ENCODE measurements at regions not wholly inside any gene's neighbourhood (a gene's known extent, or its start where the extent isn't known, plus 50 kb on each side); places are given as distances from the start of the nearest gene placed in this dataset.

DNA sequence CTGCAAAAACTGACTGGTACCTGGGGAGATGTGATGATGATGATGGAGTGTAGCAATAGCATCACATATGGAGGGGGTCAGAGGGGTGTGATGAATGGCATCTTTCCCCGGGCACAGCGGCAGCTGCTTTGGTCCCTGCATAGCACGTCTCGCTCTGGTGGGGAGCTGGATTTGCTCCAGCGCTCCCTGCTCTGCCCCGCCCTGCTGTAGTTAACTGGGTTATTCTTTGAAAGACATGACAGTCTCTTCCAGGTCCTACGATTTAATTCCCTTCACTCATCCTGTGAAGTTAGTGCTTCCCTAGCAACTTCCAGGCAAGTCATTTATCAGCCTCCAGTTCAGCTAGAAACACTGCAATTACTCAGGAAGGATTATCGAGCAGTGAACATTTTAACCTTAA, 463.1 kb downstream of the TSN start:
- no peaks in the 10 kb centered on the region for H3K27me3 ChIP-seq (ENCODE audit: insufficient read depth, low read length)
- no peak overlapping the region for H3K27ac ChIP-seq (ENCODE audit: low read depth, low read length)
- no peaks in the 10 kb centered on the region for H3K36me3 ChIP-seq (ENCODE audit: insufficient read depth, low read length)
- H3K79me2 ChIP-seq (ENCODE audit: insufficient read depth, low read length), result no peaks in the 10 kb centered on the region
- H3K4me3 ChIP-seq (ENCODE audit: insufficient read depth, low read depth, low read length), result no peak overlapping the region
- Mint-ChIP-seq H3K27ac (ENCODE audit: unreplicated experiment) (no peak overlapping the region), H3K27me3 (ENCODE audit: low read depth, unreplicated experiment) (peaks cover 26% of the 10 kb centered on the region), H3K4me3 (ENCODE audit: unreplicated experiment) (no peak overlapping the region), H3K4me1 (ENCODE audit: low read depth, unreplicated experiment) (no peaks in the 10 kb centered on the region), H3K9me3 (ENCODE audit: unreplicated experiment) (no peaks in the 10 kb centered on the region), H3K36me3 (ENCODE audit: low read depth, unreplicated experiment) (no peaks in the 10 kb centered on the region)
- H2AFZ ChIP-seq (ENCODE audit: low read depth, low read length), result no peak overlapping the region
- H3K4me1 ChIP-seq (ENCODE audit: insufficient read depth, low read length), result no peaks in the 10 kb centered on the region
- TF ChIP-seq EZH2 (IDR thresholded peaks at IDR 0.05; ENCODE audit: insufficient read depth, low read length), result no peak
- TF ChIP-seq, protein P1, sequence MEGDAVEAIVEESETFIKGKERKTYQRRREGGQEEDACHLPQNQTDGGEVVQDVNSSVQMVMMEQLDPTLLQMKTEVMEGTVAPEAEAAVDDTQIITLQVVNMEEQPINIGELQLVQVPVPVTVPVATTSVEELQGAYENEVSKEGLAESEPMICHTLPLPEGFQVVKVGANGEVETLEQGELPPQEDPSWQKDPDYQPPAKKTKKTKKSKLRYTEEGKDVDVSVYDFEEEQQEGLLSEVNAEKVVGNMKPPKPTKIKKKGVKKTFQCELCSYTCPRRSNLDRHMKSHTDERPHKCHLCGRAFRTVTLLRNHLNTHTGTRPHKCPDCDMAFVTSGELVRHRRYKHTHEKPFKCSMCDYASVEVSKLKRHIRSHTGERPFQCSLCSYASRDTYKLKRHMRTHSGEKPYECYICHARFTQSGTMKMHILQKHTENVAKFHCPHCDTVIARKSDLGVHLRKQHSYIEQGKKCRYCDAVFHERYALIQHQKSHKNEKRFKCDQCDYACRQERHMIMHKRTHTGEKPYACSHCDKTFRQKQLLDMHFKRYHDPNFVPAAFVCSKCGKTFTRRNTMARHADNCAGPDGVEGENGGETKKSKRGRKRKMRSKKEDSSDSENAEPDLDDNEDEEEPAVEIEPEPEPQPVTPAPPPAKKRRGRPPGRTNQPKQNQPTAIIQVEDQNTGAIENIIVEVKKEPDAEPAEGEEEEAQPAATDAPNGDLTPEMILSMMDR (IDR thresholded peaks at IDR 0.05; ENCODE audit: insufficient read depth, low read depth, low read length), result no peak
- no peak overlapping the region for H3K9ac ChIP-seq (ENCODE audit: low read length)
- no peak overlapping the region for H3K4me2 ChIP-seq (ENCODE audit: low read length)
- no peaks in the 10 kb centered on the region for H4K20me1 ChIP-seq (ENCODE audit: insufficient read depth, low read length)
- no peaks in the 10 kb centered on the region for H3K9me3 ChIP-seq (ENCODE audit: insufficient read depth, low read depth, low read length)
- DNase-seq (ENCODE audit: low read depth), result no peak
- no peak for FAIRE-seq

DNA sequence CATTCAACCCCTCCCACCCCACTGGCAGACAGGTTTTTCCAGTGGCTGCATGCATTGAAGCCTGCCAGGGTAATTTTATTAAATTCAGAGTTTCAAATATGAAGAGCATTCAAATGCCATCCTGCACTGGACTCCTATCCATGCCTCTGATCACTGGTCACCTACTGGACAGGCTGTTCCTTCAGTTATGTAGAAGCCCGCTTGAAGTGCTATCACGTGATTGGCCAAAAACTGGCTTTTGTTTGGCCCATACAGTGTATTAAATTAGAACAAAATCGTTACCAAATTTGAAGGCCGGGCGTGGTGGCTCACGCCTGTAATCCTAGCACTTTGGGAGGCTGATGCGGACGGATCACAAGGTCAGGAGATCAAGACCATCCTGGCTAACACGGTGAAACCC, 464.1 kb downstream of the TSN start:
- Histone ChIP-seq H3K27ac (ENCODE audit: low read depth, low read length) (no peak overlapping the region), H4K20me1 (ENCODE audit: insufficient read depth, low read length) (no peaks in the 10 kb centered on the region), H3K9ac (ENCODE audit: low read length) (no peak overlapping the region), H3K9me3 (ENCODE audit: insufficient read depth, low read depth, low read length) (no peaks in the 10 kb centered on the region), H3K27me3 (ENCODE audit: insufficient read depth, low read length) (no peaks in the 10 kb centered on the region), H3K4me3 (ENCODE audit: insufficient read depth, low read depth, low read length) (no peak overlapping the region), H3K79me2 (ENCODE audit: insufficient read depth, low read length) (no peaks in the 10 kb centered on the region), H3K4me1 (ENCODE audit: insufficient read depth, low read length) (no peaks in the 10 kb centered on the region), H3K4me2 (ENCODE audit: low read length) (no peak overlapping the region), H3K36me3 (ENCODE audit: insufficient read depth, low read length) (no peaks in the 10 kb centered on the region), H2AFZ (ENCODE audit: low read depth, low read length) (no peak overlapping the region)
- no peak overlapping the region for H3K4me3 Mint-ChIP-seq (ENCODE audit: unreplicated experiment)
- H3K4me1 Mint-ChIP-seq (ENCODE audit: low read depth, unreplicated experiment), result no peaks in the 10 kb centered on the region
- H3K9me3 Mint-ChIP-seq (ENCODE audit: unreplicated experiment), result no peaks in the 10 kb centered on the region
- no peak overlapping the region for H3K27ac Mint-ChIP-seq (ENCODE audit: unreplicated experiment)
- H3K36me3 Mint-ChIP-seq (ENCODE audit: low read depth, unreplicated experiment), result no peaks in the 10 kb centered on the region
- no peak for DNase-seq (ENCODE audit: low read depth)
- no peak for FAIRE-seq
- H3K27me3 Mint-ChIP-seq (ENCODE audit: low read depth, unreplicated experiment), result peaks cover 19% of the 10 kb centered on the region
- TF ChIP-seq, protein P1 (IDR thresholded peaks at IDR 0.05; ENCODE audit: insufficient read depth, low read depth, low read length), result no peak

GRCh38 chr2:122221665-122222064, 466.2 kb downstream of the TSN start:
- H3K4me2 ChIP-seq (ENCODE audit: low read length), result no peak overlapping the region
- H2AFZ ChIP-seq (ENCODE audit: low read depth, low read length), result no peak overlapping the region
- H3K27me3 ChIP-seq (ENCODE audit: insufficient read depth, low read length), result no peaks in the 10 kb centered on the region
- Mint-ChIP-seq H3K9me3 (ENCODE audit: unreplicated experiment) (no peaks in the 10 kb centered on the region), H3K36me3 (ENCODE audit: low read depth, unreplicated experiment) (no peaks in the 10 kb centered on the region), H3K27me3 (ENCODE audit: low read depth, unreplicated experiment) (peaks cover 18% of the 10 kb centered on the region), H3K4me1 (ENCODE audit: low read depth, unreplicated experiment) (no peaks in the 10 kb centered on the region), H3K4me3 (ENCODE audit: unreplicated experiment) (no peak overlapping the region), H3K27ac (ENCODE audit: unreplicated experiment) (no peak overlapping the region)
- no peaks in the 10 kb centered on the region for H4K20me1 ChIP-seq (ENCODE audit: insufficient read depth, low read length)
- H3K36me3 ChIP-seq (ENCODE audit: insufficient read depth, low read length), result no peaks in the 10 kb centered on the region
- FAIRE-seq (no peak), DNase-seq (ENCODE audit: low read depth) (no peak)
- no peak overlapping the region for H3K27ac ChIP-seq (ENCODE audit: low read depth, low read length)
- no peaks in the 10 kb centered on the region for H3K9me3 ChIP-seq (ENCODE audit: insufficient read depth, low read depth, low read length)
- no peak overlapping the region for H3K4me3 ChIP-seq (ENCODE audit: insufficient read depth, low read depth, low read length)
- no peaks in the 10 kb centered on the region for H3K4me1 ChIP-seq (ENCODE audit: insufficient read depth, low read length)
- no peak overlapping the region for H3K9ac ChIP-seq (ENCODE audit: low read length)
- H3K79me2 ChIP-seq (ENCODE audit: insufficient read depth, low read length), result no peaks in the 10 kb centered on the region
- TF ChIP-seq EZH2 (IDR thresholded peaks at IDR 0.05; ENCODE audit: insufficient read depth, low read length), result no peak
